HEK293 (cell line): ENCODE measurements at regions not wholly inside any gene's neighbourhood (a gene's known extent, or its start where the extent isn't known, plus 50 kb on each side); places are given as distances from the start of the nearest gene placed in this dataset.

ENCODE experiments used
- CTCF ChIA-PET: fragments of 350-600 bp; formaldehyde crosslinking; extraction: SDS; loops from one replicate; lab custom pipeline; 2021; ENCODE audit warnings: antibody characterized with exemption; lab: Yijun Ruan, JAX
- POLR2A ChIA-PET: fragments of 300-600 bp; formaldehyde crosslinking; extraction: SDS; loops from one replicate; lab custom pipeline; 2020; ENCODE audit warnings: antibody characterized with exemption, inconsistent platforms; lab: Yijun Ruan, JAX
- H3K27ac ChIP-seq: fragments of 200-500 bp; sonication (Bioruptor generic); 2 replicates; pipeline ENCODE4 v1.5.1; 2014; ENCODE audit warnings: low read depth, low read length, control low read depth, inconsistent platforms; ENCODE audit errors: extremely low read depth
- H3K36me3 ChIP-seq, 2 experiments: fragments of 200-500 bp in 1 of 2; sonication (Bioruptor generic) in 1 of 2; 1 replicate in 1 of 2; 2 replicates in 1 of 2; pipeline ENCODE4 v1.5.1; 2014 to 2017; ENCODE audit warnings: inconsistent platforms in 2 of 2, low read length in 2 of 2; ENCODE audit not compliant: control insufficient read depth in 2 of 2, insufficient read depth in 1 of 2
- H3K4me1 ChIP-seq: fragments of 200-500 bp; sonication (Bioruptor generic); 2 replicates; pipeline ENCODE4 v1.5.1; 2014; ENCODE audit warnings: mild to moderate bottlenecking, low read length, inconsistent platforms; ENCODE audit not compliant: control insufficient read depth, insufficient read depth
- H3K4me3 ChIP-seq: 2 replicates; pipeline ENCODE4 v1.5.1; 2011; ENCODE audit warnings: low read depth, mild to moderate bottlenecking, control low read depth, low read length, moderate library complexity
- H3K9me3 ChIP-seq: fragments of 200-500 bp; sonication (Bioruptor generic); 2 replicates; pipeline ENCODE4 v1.5.1; 2014; ENCODE audit warnings: low read depth, low read length, inconsistent platforms; ENCODE audit not compliant: control insufficient read depth, insufficient read depth
- ATF2 ChIP-seq: fragments of 450-650 bp; formaldehyde crosslinking; IDR thresholded peaks from 2 replicates; pipeline ENCODE4 v1.5.1; 2016; ENCODE audit warnings: missing biosample characterization, missing genetic modification characterization, low read depth
- PBX3 ChIP-seq: sonication (generic); formaldehyde crosslinking; IDR thresholded peaks from 2 replicates; pipeline ENCODE4 v1.8.1; 2022; ENCODE audit warnings: mild to moderate bottlenecking, moderate library complexity, missing genetic modification reagents
- REPIN1 ChIP-seq: fragments of 450-650 bp; formaldehyde crosslinking; IDR thresholded peaks from 2 replicates; pipeline ENCODE4 v1.5.1; 2017; ENCODE audit warnings: missing biosample characterization, missing genetic modification characterization, low read depth
- TRIM28 ChIP-seq: IDR thresholded peaks from 2 replicates; pipeline ENCODE4 v1.6.1; 2011; ENCODE audit warnings: low read length, control low read depth, borderline replicate concordance
- ZBTB11 ChIP-seq: fragments of 450-650 bp; formaldehyde crosslinking; conservative IDR thresholded peaks from 2 replicates; pipeline ENCODE4 v1.5.1; 2016; ENCODE audit warnings: low read depth, missing biosample characterization, missing genetic modification characterization
- ZBTB8A ChIP-seq: fragments of 450-650 bp; formaldehyde crosslinking; IDR thresholded peaks from 2 replicates; pipeline ENCODE4 v1.5.1; 2016; ENCODE audit warnings: missing biosample characterization, missing genetic modification characterization
- ZIC2 ChIP-seq: fragments of 450-650 bp; formaldehyde crosslinking; IDR thresholded peaks from 2 replicates; pipeline ENCODE4 v1.5.1; 2016; ENCODE audit warnings: missing biosample characterization, missing genetic modification characterization
- ZNF10 ChIP-seq: fragments of 450-650 bp; formaldehyde crosslinking; IDR thresholded peaks from 2 replicates; pipeline ENCODE4 v1.5.1; 2017; ENCODE audit warnings: missing biosample characterization, missing genetic modification characterization
- ZNF112 ChIP-seq: fragments of 450-650 bp; formaldehyde crosslinking; IDR thresholded peaks from 2 replicates; pipeline ENCODE4 v1.5.0; 2017; ENCODE audit warnings: missing biosample characterization, missing genetic modification characterization
- ZNF133 ChIP-seq: fragments of 450-650 bp; formaldehyde crosslinking; IDR thresholded peaks from 2 replicates; pipeline ENCODE4 v1.5.1; 2016; ENCODE audit warnings: missing biosample characterization, missing genetic modification characterization
- ZNF138 ChIP-seq: fragments of 450-650 bp; formaldehyde crosslinking; IDR thresholded peaks from 2 replicates; pipeline ENCODE4 v1.5.1; 2016; ENCODE audit warnings: missing biosample characterization, missing genetic modification characterization, borderline replicate concordance
- ZNF140 ChIP-seq: fragments of 450-650 bp; formaldehyde crosslinking; IDR thresholded peaks from 2 replicates; pipeline ENCODE4 v1.5.1; 2016; ENCODE audit warnings: missing biosample characterization, missing genetic modification characterization
- ZNF169 ChIP-seq: fragments of 450-650 bp; formaldehyde crosslinking; IDR thresholded peaks from 2 replicates; pipeline ENCODE4 v1.5.1; 2016; ENCODE audit warnings: missing biosample characterization, missing genetic modification characterization
- ZNF23 ChIP-seq: fragments of 450-650 bp; formaldehyde crosslinking; IDR thresholded peaks from 2 replicates; pipeline ENCODE4 v1.5.1; 2016; ENCODE audit warnings: missing biosample characterization, missing genetic modification characterization, borderline replicate concordance
- ZNF366 ChIP-seq: fragments of 450-650 bp; formaldehyde crosslinking; conservative IDR thresholded peaks from 2 replicates; pipeline ENCODE4 v1.5.1; 2016; ENCODE audit warnings: missing biosample characterization, missing genetic modification characterization
- ZNF37A ChIP-seq: fragments of 450-650 bp; IDR thresholded peaks from 2 replicates; pipeline ENCODE4 v1.5.1; 2018; ENCODE audit warnings: missing biosample characterization, missing genetic modification characterization
- ZNF394 ChIP-seq: fragments of 450-650 bp; formaldehyde crosslinking; IDR thresholded peaks from 2 replicates; pipeline ENCODE4 v1.5.1; 2016; ENCODE audit warnings: missing biosample characterization, missing genetic modification characterization, mild to moderate bottlenecking, moderate library complexity, borderline replicate concordance
- ZNF426 ChIP-seq: fragments of 450-650 bp; formaldehyde crosslinking; IDR thresholded peaks from 2 replicates; pipeline ENCODE4 v1.5.1; 2017; ENCODE audit warnings: missing biosample characterization, missing genetic modification characterization, mild to moderate bottlenecking, inconsistent platforms, moderate library complexity
- ZNF518A ChIP-seq: fragments of 450-650 bp; formaldehyde crosslinking; conservative IDR thresholded peaks from 2 replicates; pipeline ENCODE4 v1.5.1; 2016; ENCODE audit warnings: low read depth, missing biosample characterization, missing genetic modification characterization
- ZNF529 ChIP-seq: fragments of 450-650 bp; formaldehyde crosslinking; IDR thresholded peaks from 2 replicates; pipeline ENCODE4 v1.5.1; 2017; ENCODE audit warnings: missing genetic modification characterization, missing biosample characterization; ENCODE audit not compliant: insufficient replicate concordance
- ZNF555 ChIP-seq: fragments of 450-650 bp; formaldehyde crosslinking; conservative IDR thresholded peaks from 2 replicates; pipeline ENCODE4 v1.5.1; 2017; ENCODE audit warnings: missing biosample characterization, mild to moderate bottlenecking, missing genetic modification characterization, inconsistent platforms
- ZNF558 ChIP-seq: fragments of 450-650 bp; formaldehyde crosslinking; IDR thresholded peaks from 2 replicates; pipeline ENCODE4 v1.5.1; 2016; ENCODE audit warnings: missing biosample characterization, missing genetic modification characterization
- ZNF560 ChIP-seq: fragments of 450-650 bp; formaldehyde crosslinking; IDR thresholded peaks from 2 replicates; pipeline ENCODE4 v1.5.1; 2017; ENCODE audit warnings: missing biosample characterization, missing genetic modification characterization, borderline replicate concordance
- ZNF621 ChIP-seq: fragments of 450-650 bp; formaldehyde crosslinking; IDR thresholded peaks from 2 replicates; pipeline ENCODE4 v1.5.1; 2017; ENCODE audit warnings: missing biosample characterization, missing genetic modification characterization
- ZNF623 ChIP-seq: fragments of 450-650 bp; formaldehyde crosslinking; IDR thresholded peaks from 2 replicates; pipeline ENCODE4 v1.5.1; 2016; ENCODE audit warnings: missing biosample characterization, missing genetic modification characterization
- ZNF654 ChIP-seq: fragments of 450-650 bp; formaldehyde crosslinking; IDR thresholded peaks from 2 replicates; pipeline ENCODE4 v1.5.1; 2016; ENCODE audit warnings: low read depth, missing biosample characterization, missing genetic modification characterization
- ZNF701 ChIP-seq: fragments of 450-650 bp; formaldehyde crosslinking; IDR thresholded peaks from 2 replicates; pipeline ENCODE4 v1.5.1; 2016; ENCODE audit warnings: missing biosample characterization, missing genetic modification characterization
- ZNF830 ChIP-seq: fragments of 450-650 bp; IDR thresholded peaks from 2 replicates; pipeline ENCODE4 v1.5.0; 2018; ENCODE audit warnings: missing biosample characterization, missing genetic modification characterization, low read depth, mild to moderate bottlenecking, moderate library complexity

GRCh38 chr3:99339222-99339621, 299.2 kb upstream of the COL8A1 start:
- POLR2A ChIA-PET = no interaction called here
- TF ChIP-seq ZNF518A (tag by site-specific recombination) (peak; percentile 66), ZNF169 (tag by site-specific recombination) (no peak), ATF2 (tag by site-specific recombination) (no peak), ZNF555 (peak; percentile 55), ZNF23 (tag by site-specific recombination) (no peak), ZNF366 (tag by site-specific recombination) (no peak), ZBTB8A (tag by site-specific recombination) (peak; percentile 32; the same call in 1 of the 2 replicates), TRIM28 (no peak), ZNF558 (no peak), ZNF426 (tag by site-specific recombination) (peak; percentile 53), PBX3 (CRISPR knock-in tag) (no peak), ZNF529 (tag by site-specific recombination) (no peak), ZNF654 (tag by site-specific recombination) (peak; percentile 20; the same call in 1 of the 2 replicates), REPIN1 (no peak), ZNF140 (peak; percentile 41; the same call in 1 of the 2 replicates), ZNF560 (tag by site-specific recombination) (0 out of 2 replicates have a peak, but pooled peaks have one; percentile 9), ZNF701 (tag by site-specific recombination) (no peak), ZNF830 (tag by site-specific recombination) (no peak), ZBTB11 (tag by site-specific recombination) (peak; percentile 56), ZNF37A (tag by site-specific recombination) (no peak), ZIC2 (tag by site-specific recombination) (no peak), ZNF10 (no peak), ZNF138 (no peak), ZNF623 (peak; percentile 52), ZNF112 (tag by site-specific recombination) (no peak), ZNF621 (no peak), ZNF394 (peak; percentile 62; the same call in 1 of the 2 replicates), ZNF133 (no peak)
- Histone ChIP-seq H3K36me3 (no peaks in the 10 kb centered on the region), H3K9me3 (no peaks in the 10 kb centered on the region), H3K4me3 (no peak overlapping the region), H3K4me1 (no peaks in the 10 kb centered on the region), H3K27ac (no peak overlapping the region)
- CTCF ChIA-PET = no interaction called here
